HG03139 (cell line): ENCODE measurements at regions not wholly inside any gene's neighbourhood (a gene's known extent, or its start where the extent isn't known, plus 50 kb on each side); places are given as distances from the start of the nearest gene placed in this dataset.
"Not testable (repeated sequence)": the region's sequence is repeated elsewhere in the genome, so short reads cannot be mapped to it uniquely, and the experiment has no call there.

Experiments
- ATAC-seq: cut with Tn5 transposase; IDR thresholded peaks from one replicate; pipeline ENCODE4 v1.9.1; 2021; ENCODE audit not compliant: unreplicated experiment

GRCh38 chr4:141290771-141291170, 70.1 kb downstream of the ZNF330 start:
- ATAC-seq, result no peak

GRCh38 chr4:141294306-141294705, 73.6 kb downstream of the ZNF330 start:
- ATAC-seq, result no peak

- ATAC-seq, result no peak
Observed at GRCh38 chr4:141301216-141301615, 80.5 kb downstream of the ZNF330 start.

GRCh38 chr4:141302924-141303323, 82.2 kb downstream of the ZNF330 start:
- no peak for ATAC-seq

- ATAC-seq, result no peak
Observed at GRCh38 chr4:141304346-141304745, 83.7 kb downstream of the ZNF330 start.

GRCh38 chr4:141306331-141306730, 85.6 kb downstream of the ZNF330 start:
- ATAC-seq, result no peak

- ATAC-seq, result peak; percentile 99
Observed at GRCh38 chr4:141307241-141307689, 86.6 kb downstream of the ZNF330 start.

GRCh38 chr4:141309874-141310273, 89.2 kb downstream of the ZNF330 start:
- ATAC-seq, result no peak

- no peak for ATAC-seq
Observed at GRCh38 chr4:141311246-141312204, 90.8 kb downstream of the ZNF330 start.

- no peak for ATAC-seq
Observed at GRCh38 chr4:141314627-141315026, 93.9 kb downstream of the ZNF330 start.

GRCh38 chr4:141328560-141329173, 108.0 kb downstream of the ZNF330 start:
- no peak for ATAC-seq

- no peak for ATAC-seq
Observed at GRCh38 chr4:141329174-141329569, 108.5 kb downstream of the ZNF330 start.

- no peak for ATAC-seq
Observed at GRCh38 chr4:141330616-141331015, 109.9 kb downstream of the ZNF330 start.

- no peak for ATAC-seq
Observed at GRCh38 chr4:141331534-141332358, 111.1 kb downstream of the ZNF330 start.

- not testable (repeated sequence) for ATAC-seq
Observed at GRCh38 chr4:141332359-141333181, 111.9 kb downstream of the ZNF330 start.

- ATAC-seq, result not testable (repeated sequence)
Observed at GRCh38 chr4:141333456-141334230, 112.9 kb downstream of the ZNF330 start.

GRCh38 chr4:141335166-141335565, 114.5 kb downstream of the ZNF330 start:
- no peak for ATAC-seq

- no peak for ATAC-seq
Observed at GRCh38 chr4:141338238-141338637, 117.5 kb downstream of the ZNF330 start.

- no peak for ATAC-seq
Observed at GRCh38 chr4:141339391-141339790, 118.7 kb downstream of the ZNF330 start.

- ATAC-seq, result no peak
Observed at GRCh38 chr4:141339966-141340365, 119.3 kb downstream of the ZNF330 start.
